Neuronal stem cell (in vitro differentiated cells): ENCODE measurements at regions not wholly inside any gene's neighbourhood (a gene's known extent, or its start where the extent isn't known, plus 50 kb on each side); places are given as distances from the start of the nearest gene placed in this dataset.

Experiments
- DNase-seq: peaks from one replicate; pipeline ENCODE4 v3.0.0-alpha.2; 2013; ENCODE audit warnings: low spot score
- H2AFZ ChIP-seq: one replicate; pipeline ENCODE4 v1.6.1; 2013; ENCODE audit warnings: mild to moderate bottlenecking, low read length, inconsistent platforms
- H2AK5ac ChIP-seq: 2 replicates; pipeline ENCODE4 v1.6.1; 2013; ENCODE audit warnings: low read depth, mild to moderate bottlenecking, inconsistent platforms, low read length, moderate library complexity, mixed read lengths
- H2BK120ac ChIP-seq: 2 replicates; pipeline ENCODE4 v1.6.1; 2013; ENCODE audit warnings: low read depth, mild to moderate bottlenecking, inconsistent platforms, low read length, moderate library complexity, mixed read lengths
- H2BK12ac ChIP-seq: one replicate; pipeline ENCODE4 v1.6.1; 2013; ENCODE audit warnings: low read length, inconsistent platforms
- H2BK15ac ChIP-seq: 2 replicates; pipeline ENCODE4 v1.6.1; 2013; ENCODE audit warnings: mild to moderate bottlenecking, low read length, inconsistent platforms, mixed read lengths
- H2BK5ac ChIP-seq: one replicate; pipeline ENCODE4 v1.6.1; 2013; ENCODE audit warnings: inconsistent platforms, mild to moderate bottlenecking, low read length, moderate library complexity
- H3K14ac ChIP-seq: one replicate; pipeline ENCODE4 v1.6.1; 2013; ENCODE audit warnings: low read length, inconsistent platforms
- H3K18ac ChIP-seq: 2 replicates; pipeline ENCODE4 v1.6.1; 2013; ENCODE audit warnings: low read length, inconsistent platforms
- H3K23ac ChIP-seq: 2 replicates; pipeline ENCODE4 v1.6.1; 2013; ENCODE audit warnings: low read depth, mild to moderate bottlenecking, mixed read lengths, low read length, inconsistent platforms; ENCODE audit not compliant: poor library complexity
- H3K27ac ChIP-seq: replicated peaks from 3 replicates; pipeline ENCODE4 v1.5.1; 2013; ENCODE audit warnings: low read length, inconsistent platforms
- H3K27me3 ChIP-seq, 3 experiments: 2 replicates each; pipeline ENCODE4 v1.6.1; 2013; ENCODE audit warnings: low read length in 3 of 3, mild to moderate bottlenecking in 2 of 3, inconsistent platforms in 1 of 3, low read depth in 1 of 3, mixed read lengths in 1 of 3, moderate library complexity in 1 of 3; ENCODE audit not compliant: control insufficient read depth in 3 of 3, insufficient read depth in 3 of 3
- H3K36me3 ChIP-seq, 2 donors: replicated peaks in 1 of 2; 2 replicates each; pipeline ENCODE4 v1.6.1; 2013; ENCODE audit warnings: low read length in 2 of 2; ENCODE audit not compliant: control insufficient read depth in 2 of 2, insufficient read depth in 2 of 2
- H3K4ac ChIP-seq: 2 replicates; pipeline ENCODE4 v1.6.1; 2013; ENCODE audit warnings: inconsistent platforms, mild to moderate bottlenecking, low read length, moderate library complexity
- H3K4me1 ChIP-seq, 2 donors: 1 replicate in 1 of 2; 2 replicates in 1 of 2; pipeline ENCODE4 v1.6.1; 2013; ENCODE audit warnings: low read length in 2 of 2, low read depth in 1 of 2; ENCODE audit not compliant: control insufficient read depth in 2 of 2, insufficient read depth in 1 of 2
- H3K4me2 ChIP-seq: one replicate; pipeline ENCODE4 v1.6.1; 2013; ENCODE audit warnings: mild to moderate bottlenecking, low read length, inconsistent platforms; ENCODE audit not compliant: insufficient read depth, poor library complexity, severe bottlenecking
- H3K4me3 ChIP-seq, 2 donors: 2 replicates each; pipeline ENCODE4 v1.5.1; 2013; ENCODE audit warnings: low read length in 2 of 2, mild to moderate bottlenecking in 2 of 2, inconsistent platforms in 1 of 2, moderate library complexity in 1 of 2
- H3K79me1 ChIP-seq: one replicate; pipeline ENCODE4 v1.6.1; 2013; ENCODE audit warnings: low read depth, mild to moderate bottlenecking, inconsistent platforms, low read length, moderate library complexity
- H3K9ac ChIP-seq: one replicate; pipeline ENCODE4 v1.6.1; 2013; ENCODE audit warnings: mild to moderate bottlenecking, low read depth, low read length, inconsistent platforms; ENCODE audit not compliant: poor library complexity
- H3K9me3 ChIP-seq, 2 donors: replicated peaks in 1 of 2; 2 replicates each; pipeline versions ENCODE3 to v1.6.1; 2013; ENCODE audit warnings: low read length in 2 of 2, mild to moderate bottlenecking in 2 of 2, inconsistent platforms in 1 of 2, low read depth in 1 of 2, mixed read lengths in 1 of 2, moderate library complexity in 1 of 2; ENCODE audit not compliant: control insufficient read depth in 2 of 2, insufficient read depth in 1 of 2
- H4K8ac ChIP-seq: one replicate; pipeline ENCODE4 v1.6.1; 2013; ENCODE audit warnings: low read depth, mild to moderate bottlenecking, inconsistent platforms, low read length, moderate library complexity
- H4K91ac ChIP-seq: one replicate; pipeline ENCODE4 v1.6.1; 2013; ENCODE audit warnings: low read length, low read depth, mild to moderate bottlenecking, inconsistent platforms; ENCODE audit not compliant: poor library complexity
- WGBS, 2 donors: extraction: QIAGEN DNeasy Blood & Tissue Kit; methylation state at CpG; one replicate each; pipeline ENCODE4 v1.1.7; 2013; ENCODE audit warnings: missing lambda C conversion rate in 2 of 2, mixed read lengths in 1 of 2; ENCODE audit not compliant: insufficient read length in 2 of 2, insufficient replicate concordance in 1 of 2; ENCODE audit errors: extremely low coverage in 2 of 2; 5-methylcytosine and 5-hydroxymethylcytosine counted together

GRCh38 chr1:194150242-194150641 lies 963.8 kb upstream of the B3GALT2 start:
- Histone ChIP-seq H2AFZ (no peak overlapping the region), H2AK5ac (no peak overlapping the region), H2BK12ac (no peak overlapping the region), H3K36me3 (no peaks in the 10 kb centered on the region), H3K27ac (no peak overlapping the region), H4K91ac (no peak overlapping the region), H3K9ac (no peak overlapping the region), H2BK120ac (no peak overlapping the region), H4K8ac (no peak overlapping the region), H3K23ac (no peak overlapping the region), H2BK5ac (no peak overlapping the region), H3K4me3 (no peak overlapping the region), H3K4ac (no peak overlapping the region), H3K79me1 (no peaks in the 10 kb centered on the region), H3K18ac (no peak overlapping the region), H3K9me3 (no peaks in the 10 kb centered on the region), H3K4me1 (no peaks in the 10 kb centered on the region), H3K14ac (no peak overlapping the region), H3K27me3 (no peaks in the 10 kb centered on the region), H2BK15ac (no peak overlapping the region), H3K4me2 (no peak overlapping the region)
- DNase-seq: no peak

- Histone ChIP-seq H3K23ac (no peak overlapping the region), H3K18ac (no peak overlapping the region), H3K4me1 (no peaks in the 10 kb centered on the region), H3K4me2 (no peak overlapping the region), H2BK15ac (no peak overlapping the region), H4K8ac (no peak overlapping the region), H3K27me3 (no peaks in the 10 kb centered on the region), H2AFZ (no peak overlapping the region), H3K4ac (no peak overlapping the region), H2BK5ac (no peak overlapping the region), H2BK120ac (no peak overlapping the region), H3K27ac (no peak overlapping the region), H3K4me3 (no peak overlapping the region), H3K36me3 (no peaks in the 10 kb centered on the region), H3K14ac (no peak overlapping the region), H2AK5ac (no peak overlapping the region), H3K9me3 (no peaks in the 10 kb centered on the region), H3K79me1 (no peaks in the 10 kb centered on the region), H2BK12ac (no peak overlapping the region), H3K9ac (no peak overlapping the region), H4K91ac (no peak overlapping the region)
- DNase-seq: no peak
- no CpG with 5 or more reads among the region's 2 CpGs for WGBS, 2 donors
Measured at GRCh38 chr1:194133152-194133551, 946.7 kb upstream of the B3GALT2 start.

GRCh38 chr1:194118086-194118485 lies 931.7 kb upstream of the B3GALT2 start:
- Histone ChIP-seq H4K91ac (no peak overlapping the region), H3K23ac (no peak overlapping the region), H2BK120ac (no peak overlapping the region), H2AFZ (peak overlapping the region; percentile 46), H3K36me3 (no peaks in the 10 kb centered on the region), H3K27ac (no peak overlapping the region), H3K4me1 (peaks cover 0 to 2% of the 10 kb centered on the region in 2 donors), H3K79me1 (peaks cover 2% of the 10 kb centered on the region), H3K9me3 (peaks cover 2 to 4% of the 10 kb centered on the region in 2 donors), H4K8ac (no peak overlapping the region), H3K14ac (no peak overlapping the region), H2BK12ac (no peak overlapping the region), H3K4me2 (no peak overlapping the region), H3K4ac (no peak overlapping the region), H3K9ac (no peak overlapping the region), H2BK15ac (no peak overlapping the region), H2AK5ac (no peak overlapping the region), H3K27me3 (no peaks in the 10 kb centered on the region), H3K4me3 (no peak overlapping the region), H2BK5ac (no peak overlapping the region), H3K18ac (no peak overlapping the region)
- no CpG with 5 or more reads among the region's 22 CpGs for WGBS, 2 donors
- DNase-seq: no peak

- H3K23ac ChIP-seq: no peak overlapping the region
- H3K27me3 ChIP-seq: no peaks in the 10 kb centered on the region
- no peak overlapping the region for H3K27ac ChIP-seq
- no peak overlapping the region for H2BK12ac ChIP-seq
- peaks cover 0 to 2% of the 10 kb centered on the region in 2 donors for H3K4me1 ChIP-seq
- no peak overlapping the region for H3K18ac ChIP-seq
- H2AK5ac ChIP-seq: peak overlapping the region; percentile 47
- H3K9me3 ChIP-seq: peaks cover 2 to 4% of the 10 kb centered on the region in 2 donors
- WGBS, 2 donors: no CpG with 5 or more reads among the region's 8 CpGs
- no peak overlapping the region for H3K14ac ChIP-seq
- no peak for DNase-seq
- no peak overlapping the region for H2BK120ac ChIP-seq
- no peak overlapping the region for H4K91ac ChIP-seq
- no peak overlapping the region for H3K4ac ChIP-seq
- no peak overlapping the region for H2BK5ac ChIP-seq
- H3K79me1 ChIP-seq: peaks cover 2% of the 10 kb centered on the region
- no peak overlapping the region for H4K8ac ChIP-seq
- H3K9ac ChIP-seq: no peak overlapping the region
- H3K4me2 ChIP-seq: no peak overlapping the region
- no peak overlapping the region for H3K4me3 ChIP-seq
- H2AFZ ChIP-seq: peak overlapping the region; percentile 46
- H3K36me3 ChIP-seq: no peaks in the 10 kb centered on the region
- no peak overlapping the region for H2BK15ac ChIP-seq
Measured at GRCh38 chr1:194117582-194117981, 931.2 kb upstream of the B3GALT2 start.
